Loucy (cell line): ENCODE measurements at regions not wholly inside any gene's neighbourhood (a gene's known extent, or its start where the extent isn't known, plus 50 kb on each side); places are given as distances from the start of the nearest gene placed in this dataset.

ENCODE experiments used
- EZH2phosphoT487 ChIP-seq: fragments of 200-600 bp; IDR thresholded peaks from 2 replicates; pipeline ENCODE4 v1.6.1; 2018; ENCODE audit warnings: antibody characterized with exemption, mild to moderate bottlenecking, moderate library complexity, borderline replicate concordance
- TF ChIP-seq, protein P1 (sequence below): fragments of 200-600 bp; sonication (generic); conservative IDR thresholded peaks from 2 replicates; pipeline ENCODE4 v1.5.1; 2014; ENCODE audit warnings: mild to moderate bottlenecking, antibody characterized with exemption, low read length

DNA sequence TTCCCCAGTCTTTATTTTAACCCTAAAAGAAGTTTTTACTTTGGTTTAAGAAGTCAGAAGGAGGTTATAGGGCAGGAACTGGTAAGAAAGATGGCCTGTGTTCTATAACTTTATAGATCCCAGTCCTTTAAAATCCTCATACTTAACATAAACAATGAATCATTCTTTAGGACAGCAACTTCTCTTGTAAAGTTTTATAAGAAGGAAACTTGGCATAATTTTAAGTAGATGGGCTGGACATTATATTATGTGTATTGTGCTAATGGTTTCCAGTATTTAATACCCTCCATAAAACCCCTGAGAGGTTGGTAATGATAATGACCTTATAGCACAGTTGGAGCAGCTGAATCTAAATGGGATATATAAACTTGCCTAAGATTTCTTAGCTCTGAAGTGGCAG is 247.2 kb downstream of the FAM170A start:
- TF ChIP-seq, protein P1, sequence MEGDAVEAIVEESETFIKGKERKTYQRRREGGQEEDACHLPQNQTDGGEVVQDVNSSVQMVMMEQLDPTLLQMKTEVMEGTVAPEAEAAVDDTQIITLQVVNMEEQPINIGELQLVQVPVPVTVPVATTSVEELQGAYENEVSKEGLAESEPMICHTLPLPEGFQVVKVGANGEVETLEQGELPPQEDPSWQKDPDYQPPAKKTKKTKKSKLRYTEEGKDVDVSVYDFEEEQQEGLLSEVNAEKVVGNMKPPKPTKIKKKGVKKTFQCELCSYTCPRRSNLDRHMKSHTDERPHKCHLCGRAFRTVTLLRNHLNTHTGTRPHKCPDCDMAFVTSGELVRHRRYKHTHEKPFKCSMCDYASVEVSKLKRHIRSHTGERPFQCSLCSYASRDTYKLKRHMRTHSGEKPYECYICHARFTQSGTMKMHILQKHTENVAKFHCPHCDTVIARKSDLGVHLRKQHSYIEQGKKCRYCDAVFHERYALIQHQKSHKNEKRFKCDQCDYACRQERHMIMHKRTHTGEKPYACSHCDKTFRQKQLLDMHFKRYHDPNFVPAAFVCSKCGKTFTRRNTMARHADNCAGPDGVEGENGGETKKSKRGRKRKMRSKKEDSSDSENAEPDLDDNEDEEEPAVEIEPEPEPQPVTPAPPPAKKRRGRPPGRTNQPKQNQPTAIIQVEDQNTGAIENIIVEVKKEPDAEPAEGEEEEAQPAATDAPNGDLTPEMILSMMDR: no peak
- TF ChIP-seq EZH2phosphoT487: no peak
